H1 (cell line): ENCODE measurements at regions not wholly inside any gene's neighbourhood (a gene's known extent, or its start where the extent isn't known, plus 50 kb on each side); places are given as distances from the start of the nearest gene placed in this dataset.

Source experiments
- CTCF ChIA-PET: fragments of 300-600 bp; sonication (Branson Sonifier 250); formaldehyde crosslinking; loops from one replicate; lab custom pipeline; 2021; ENCODE audit not compliant: partially characterized antibody; lab: Charles Lee
- POLR2A ChIA-PET: fragments of 300-600 bp; sonication (Branson Sonifier 250); formaldehyde crosslinking; loops from one replicate; lab custom pipeline; 2021; ENCODE audit warnings: inconsistent platforms; ENCODE audit not compliant: partially characterized antibody; lab: Charles Lee
- DNase-seq, 2 experiments: peaks; one replicate each; pipeline versions ENCODE4 v3.0.0 to v3.0.0-alpha.2; 2010 to 2022; ENCODE audit warnings: low spot score in 2 of 2, low read depth in 1 of 2, mixed read lengths in 1 of 2
- FAIRE-seq: peaks from 2 replicates; lab custom pipeline; 2011; peaks lifted over from hg19 to GRCh38; lab: Jason Lieb, UNC
- H2AFZ ChIP-seq: 2 replicates; pipeline ENCODE4 v1.8.1; 2012; ENCODE audit warnings: low read length, inconsistent platforms
- H2AK5ac ChIP-seq: 2 replicates; pipeline ENCODE4 v1.6.1; 2013; ENCODE audit warnings: low read depth, low read length
- H2BK120ac ChIP-seq: replicated peaks from 2 replicates; pipeline ENCODE3; 2013; ENCODE audit warnings: low read depth, low read length, inconsistent platforms
- H2BK12ac ChIP-seq: 2 replicates; pipeline ENCODE4 v1.6.1; 2013; ENCODE audit warnings: low read depth, low read length
- H2BK15ac ChIP-seq: 2 replicates; pipeline ENCODE4 v1.6.1; 2013; ENCODE audit warnings: low read length
- H2BK20ac ChIP-seq: 2 replicates; pipeline ENCODE4 v1.6.1; 2013; ENCODE audit warnings: low read length
- H2BK5ac ChIP-seq: 2 replicates; pipeline ENCODE4 v1.6.1; 2013; ENCODE audit warnings: low read depth, low read length
- H3K14ac ChIP-seq: 2 replicates; pipeline ENCODE4 v1.6.1; 2013; ENCODE audit warnings: inconsistent platforms; ENCODE audit not compliant: insufficient read length
- H3K18ac ChIP-seq: 2 replicates; pipeline ENCODE4 v1.6.1; 2013; ENCODE audit warnings: low read length; ENCODE audit errors: extremely low read depth
- H3K23ac ChIP-seq: 2 replicates; pipeline ENCODE4 v1.6.1; 2013; ENCODE audit warnings: inconsistent platforms; ENCODE audit not compliant: insufficient read length
- H3K23me2 ChIP-seq: 2 replicates; pipeline ENCODE4 v1.6.1; 2013; ENCODE audit warnings: low read depth, low read length
- H3K27ac ChIP-seq: 2 replicates; pipeline ENCODE4 v1.6.1; 2011; ENCODE audit warnings: low read depth, low read length, inconsistent platforms
- H3K27me3 ChIP-seq, 4 experiments: replicated peaks in 1 of 4; 1 replicate in 1 of 4; 2 replicates in 3 of 4; pipeline versions ENCODE4 v1.6.1 to v1.8.1; 2011 to 2013; ENCODE audit warnings: low read length in 3 of 4, mild to moderate bottlenecking in 3 of 4, inconsistent platforms in 2 of 4, mixed read lengths in 2 of 4, moderate library complexity in 1 of 4; ENCODE audit not compliant: control insufficient read depth in 3 of 4, insufficient read depth in 3 of 4; ENCODE audit errors: extremely low read depth in 1 of 4
- H3K36me3 ChIP-seq, 4 experiments: 2 replicates each; pipeline versions ENCODE4 v1.6.1 to v1.8.1; 2011 to 2013; ENCODE audit warnings: mild to moderate bottlenecking in 4 of 4, low read length in 3 of 4, moderate library complexity in 2 of 4, control low read depth in 1 of 4, inconsistent platforms in 1 of 4; ENCODE audit not compliant: insufficient read depth in 4 of 4, control insufficient read depth in 2 of 4
- H3K4ac ChIP-seq: replicated peaks from 2 replicates; pipeline ENCODE3; 2013; ENCODE audit warnings: low read length, low read depth, mixed read lengths, inconsistent platforms; ENCODE audit not compliant: insufficient read length
- H3K4me1 ChIP-seq, 4 experiments: replicated peaks in 1 of 4; 1 replicate in 1 of 4; 2 replicates in 3 of 4; pipeline versions ENCODE4 v1.6.1 to v1.8.1; 2011 to 2013; ENCODE audit warnings: low read length in 3 of 4, inconsistent platforms in 2 of 4, mixed read lengths in 1 of 4; ENCODE audit not compliant: insufficient read depth in 4 of 4, control insufficient read depth in 3 of 4
- H3K4me2 ChIP-seq, 2 experiments: 2 replicates each; pipeline versions ENCODE4 v1.6.1 to v1.8.1; 2011 to 2013; ENCODE audit warnings: low read depth in 2 of 2, low read length in 2 of 2, control low read depth in 1 of 2, inconsistent platforms in 1 of 2, mild to moderate bottlenecking in 1 of 2; ENCODE audit not compliant: insufficient read depth in 1 of 2
- H3K4me3 ChIP-seq, 4 experiments: fragments of 200-600, 300-600 bp in 1 of 4; sonication (generic), shearing (Covaris generic), sonication (Bioruptor Twin) in 1 of 4; 2 replicates each; pipeline versions ENCODE4 v1.5.1 to v1.8.1; 2011 to 2016; ENCODE audit warnings: low read length in 4 of 4, low read depth in 3 of 4, control low read depth in 2 of 4, inconsistent platforms in 2 of 4, mild to moderate bottlenecking in 2 of 4, mixed read lengths in 1 of 4, moderate library complexity in 1 of 4; ENCODE audit not compliant: insufficient read depth in 2 of 4; ENCODE audit errors: extremely low read depth in 1 of 4
- H3K56ac ChIP-seq: replicated peaks from 2 replicates; pipeline ENCODE3; 2013; ENCODE audit warnings: low read depth, mild to moderate bottlenecking, mixed read lengths, low read length, inconsistent platforms; ENCODE audit not compliant: insufficient read length
- H3K79me1 ChIP-seq: 2 replicates; pipeline ENCODE4 v1.6.1; 2013; ENCODE audit warnings: low read depth, low read length, control low read depth
- H3K79me2 ChIP-seq, 2 experiments: 2 replicates each; pipeline versions ENCODE4 v1.6.1 to v1.8.1; 2012 to 2013; ENCODE audit warnings: low read length in 2 of 2, mild to moderate bottlenecking in 2 of 2, inconsistent platforms in 1 of 2; ENCODE audit not compliant: insufficient read depth in 2 of 2, control insufficient read depth in 1 of 2
- H3K9ac ChIP-seq, 4 experiments: replicated peaks in 1 of 4; 1 replicate in 1 of 4; 2 replicates in 3 of 4; pipeline versions ENCODE4 v1.6.1 to v1.8.1; 2011 to 2013; ENCODE audit warnings: low read depth in 3 of 4, low read length in 3 of 4, control low read depth in 2 of 4, mild to moderate bottlenecking in 2 of 4, moderate library complexity in 2 of 4, inconsistent platforms in 1 of 4; ENCODE audit errors: extremely low read depth in 1 of 4
- H3K9me3 ChIP-seq, 2 experiments: 2 replicates each; pipeline versions ENCODE4 v1.6.1 to v1.8.1; 2012 to 2013; ENCODE audit warnings: mild to moderate bottlenecking in 2 of 2, moderate library complexity in 2 of 2, control low read depth in 1 of 2, inconsistent platforms in 1 of 2, low read depth in 1 of 2, low read length in 1 of 2, mixed read lengths in 1 of 2; ENCODE audit not compliant: insufficient read depth in 2 of 2
- H4K20me1 ChIP-seq, 2 experiments: replicated peaks in 1 of 2; 2 replicates each; pipeline versions ENCODE3 to v1.8.1; 2011 to 2013; ENCODE audit warnings: inconsistent platforms in 2 of 2, low read length in 2 of 2, mild to moderate bottlenecking in 1 of 2; ENCODE audit not compliant: insufficient read depth in 2 of 2, control insufficient read depth in 1 of 2
- H4K5ac ChIP-seq: 2 replicates; pipeline ENCODE4 v1.6.1; 2013; ENCODE audit warnings: low read length, low read depth, mixed read lengths, inconsistent platforms; ENCODE audit not compliant: insufficient read length
- H4K8ac ChIP-seq: 2 replicates; pipeline ENCODE4 v1.8.0; 2013; ENCODE audit warnings: mild to moderate bottlenecking, moderate library complexity, low read length, inconsistent platforms; ENCODE audit not compliant: insufficient read depth; ENCODE audit errors: extremely low read depth
- H4K91ac ChIP-seq: replicated peaks from 2 replicates; pipeline ENCODE3; 2013; ENCODE audit warnings: low read length, mixed read lengths, inconsistent platforms; ENCODE audit not compliant: insufficient read length
- BCL11A ChIP-seq, 2 experiments: IDR thresholded peaks; one replicate each; pipeline ENCODE4 v1.6.1; 2011; ENCODE audit warnings: low read depth in 2 of 2, low read length in 2 of 2, mild to moderate bottlenecking in 2 of 2
- CBX5 ChIP-seq: fragments of 300-800, 300-1000 bp; sonication (generic); IDR thresholded peaks from 2 replicates; pipeline ENCODE4 v1.7.1; 2016; ENCODE audit warnings: antibody characterized with exemption, low read length, low read depth
- CHD2 ChIP-seq: IDR thresholded peaks from 2 replicates; pipeline ENCODE4 v1.6.1; 2012; ENCODE audit warnings: low read length, improper control_type of control experiment
- CREB1 ChIP-seq: IDR thresholded peaks from 2 replicates; pipeline ENCODE4 v1.6.1; 2012; ENCODE audit warnings: inconsistent platforms
- EGR1 ChIP-seq: IDR thresholded peaks from 2 replicates; pipeline ENCODE4 v1.6.1; 2011; ENCODE audit warnings: low read depth, low read length, borderline replicate concordance
- EZH2 ChIP-seq: fragments of 200-600 bp; sonication (generic); IDR thresholded peaks from 2 replicates; pipeline ENCODE4 v1.7.1; 2012; ENCODE audit warnings: low read depth, mild to moderate bottlenecking, moderate library complexity, low read length, inconsistent platforms; ENCODE audit not compliant: severe bottlenecking
- GTF2F1 ChIP-seq: IDR thresholded peaks from 2 replicates; pipeline ENCODE4 v1.6.1; 2012; ENCODE audit warnings: low read depth, low read length, improper control_type of control experiment, borderline replicate concordance
- KDM4A ChIP-seq: IDR thresholded peaks from one replicate; pipeline ENCODE4 v1.7.1; 2012; ENCODE audit warnings: low read depth, mild to moderate bottlenecking, moderate library complexity, low read length, inconsistent platforms; ENCODE audit not compliant: severe bottlenecking
- RBBP5 ChIP-seq: IDR thresholded peaks from 2 replicates; pipeline ENCODE4 v1.7.1; 2012; ENCODE audit warnings: low read depth, mild to moderate bottlenecking, inconsistent platforms, low read length, moderate library complexity, borderline replicate concordance
- RXRA ChIP-seq: IDR thresholded peaks from 2 replicates; pipeline ENCODE4 v1.6.1; 2011; ENCODE audit warnings: low read depth, mild to moderate bottlenecking, low read length, moderate library complexity; ENCODE audit not compliant: insufficient read depth
- SIX5 ChIP-seq: IDR thresholded peaks from 2 replicates; pipeline ENCODE4 v1.6.1; 2011; ENCODE audit warnings: mild to moderate bottlenecking, low read depth, low read length
- SP2 ChIP-seq: IDR thresholded peaks from 2 replicates; pipeline ENCODE4 v1.6.1; 2012; ENCODE audit warnings: mild to moderate bottlenecking, low read length, inconsistent platforms
- TBP ChIP-seq: IDR thresholded peaks from 2 replicates; pipeline ENCODE4 v1.6.1; 2011; ENCODE audit warnings: low read depth, low read length, improper control_type of control experiment
- TCF12 ChIP-seq: IDR thresholded peaks from 2 replicates; pipeline ENCODE4 v1.6.1; 2011; ENCODE audit warnings: low read depth, mild to moderate bottlenecking, low read length
- WGBS, 2 experiments: shearing (Covaris generic) in 1 of 2; methylation state at CpG; one replicate each; pipeline versions ENCODE4 v1.1.6 to v1.1.7; 2013 to 2015; ENCODE audit warnings: low lambda C conversion rate in 2 of 2, mixed read lengths in 2 of 2, inconsistent platforms in 1 of 2, low coverage in 1 of 2, missing lambda C conversion rate in 1 of 2; ENCODE audit not compliant: insufficient replicate concordance in 2 of 2, insufficient coverage in 1 of 2, insufficient read length in 1 of 2; ENCODE audit errors: extremely low coverage in 1 of 2, missing lambda C conversion rate in 1 of 2; 5-methylcytosine and 5-hydroxymethylcytosine counted together
- TF ChIP-seq, protein P1 (sequence below): IDR thresholded peaks from 2 replicates; pipeline ENCODE4 v1.6.1; 2011; ENCODE audit warnings: low read depth, mild to moderate bottlenecking, low read length; ENCODE audit not compliant: insufficient read depth

DNA sequence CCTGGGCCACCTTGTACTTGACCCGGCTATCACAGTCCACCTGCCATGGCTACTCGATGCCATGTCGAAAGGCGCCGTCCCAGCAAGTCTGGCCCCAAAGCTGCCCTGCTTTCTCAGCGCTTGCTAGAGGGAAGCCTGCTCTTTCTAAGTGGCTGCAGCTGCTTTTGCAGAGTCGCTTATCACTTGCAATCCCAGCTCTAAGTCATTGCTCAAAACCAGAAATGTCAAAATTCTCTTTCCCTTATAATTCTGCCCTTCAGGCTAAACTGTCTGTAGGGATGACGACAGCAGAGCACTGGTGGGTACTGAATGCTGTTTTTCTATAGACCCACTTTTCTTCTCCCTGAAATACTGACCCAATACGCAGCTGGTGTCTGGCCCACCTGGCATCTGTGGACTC lies 184.2 kb downstream of the ENGASE start:
- Histone ChIP-seq H3K4me1 (peaks cover 0 to 3% (median 0%) of the 10 kb centered on the region in 4 experiments; a peak in 1 of 7 replicates), H3K23me2 (no peaks in the 10 kb centered on the region), H3K27ac (no peak overlapping the region), H2AFZ (no peak overlapping the region), H2AK5ac (no peak overlapping the region), H2BK20ac (no peak overlapping the region), H3K14ac (no peak overlapping the region), H2BK120ac (no peak overlapping the region), H3K36me3 (no peaks in the 10 kb centered on the region), H3K56ac (no peak overlapping the region), H4K20me1 (no peaks in the 10 kb centered on the region), H3K23ac (no peak overlapping the region), H3K9me3 (no peaks in the 10 kb centered on the region), H2BK15ac (no peak overlapping the region), H3K9ac (no peak overlapping the region), H3K4me2 (no peak overlapping the region), H3K4me3 (no peak overlapping the region), H2BK12ac (no peak overlapping the region), H4K8ac (no peak overlapping the region), H3K4ac (no peak overlapping the region), H3K27me3 (no peaks in the 10 kb centered on the region), H3K18ac (no peak overlapping the region), H4K91ac (no peak overlapping the region), H3K79me2 (no peaks in the 10 kb centered on the region), H2BK5ac (no peak overlapping the region), H3K79me1 (no peaks in the 10 kb centered on the region), H4K5ac (no peak overlapping the region)
- CTCF ChIA-PET, result interaction anchor here (0.9 to 1.6 kb wide), 8 partner anchors 10 to 194 kb away, joined by 3 to 5 read pairs (median 4); no protein-coding TSS in a partner anchor
- POLR2A ChIA-PET, result no interaction called here
- 90% methylated on average over 9 of the region's 9 CpGs; no CpG with 5 or more reads in 1 of the 2 experiments for WGBS, 2 experiments
- no peak for FAIRE-seq
- no peak for DNase-seq
- no peak for TF ChIP-seq KDM4A
- TF ChIP-seq RXRA, result no peak
- no peak for TF ChIP-seq CREB1
- TF ChIP-seq SIX5, result no peak
- TF ChIP-seq CBX5, result no peak
- TF ChIP-seq SP2, result no peak
- TF ChIP-seq RBBP5, result no peak
- TF ChIP-seq GTF2F1, result no peak
- TF ChIP-seq BCL11A (IDR thresholded peaks at IDR 0.05; ENCODE audit: low read depth in 2 of 2, low read length in 2 of 2), result no peak
- no peak for TF ChIP-seq CHD2
- TF ChIP-seq, protein P1, sequence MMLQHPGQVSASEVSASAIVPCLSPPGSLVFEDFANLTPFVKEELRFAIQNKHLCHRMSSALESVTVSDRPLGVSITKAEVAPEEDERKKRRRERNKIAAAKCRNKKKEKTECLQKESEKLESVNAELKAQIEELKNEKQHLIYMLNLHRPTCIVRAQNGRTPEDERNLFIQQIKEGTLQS, result no peak
- TF ChIP-seq TCF12, result no peak
- TF ChIP-seq EZH2, result no peak
- no peak for TF ChIP-seq TBP
- TF ChIP-seq EGR1, result no peak
